ENCODE measurements at regions not wholly inside any gene's neighbourhood (a gene's known extent, or its start where the extent isn't known, plus 50 kb on each side); places are given as distances from the start of the nearest gene placed in this dataset.
A peak's percentile ranks its signal among the peaks of the same experiment; 100 is the strongest.

DNA sequence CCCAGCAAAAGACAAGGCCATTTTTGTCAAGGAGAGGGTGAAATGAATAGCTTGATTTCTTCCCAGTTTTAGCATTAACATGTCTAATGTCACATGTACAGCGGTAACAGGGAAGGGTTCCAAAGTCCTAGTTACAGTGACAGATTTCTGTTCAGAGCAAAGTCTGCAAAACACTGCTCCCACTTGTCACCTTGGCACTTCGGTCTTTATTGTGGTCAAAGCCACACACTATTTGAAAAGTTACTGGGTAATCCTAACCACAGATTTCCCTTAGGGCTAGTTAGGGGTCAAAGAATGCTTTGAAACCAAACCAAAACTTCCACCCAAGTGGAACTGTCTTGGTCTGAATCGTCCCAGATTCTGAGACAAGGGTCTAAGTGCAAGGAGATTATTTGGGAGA lies 455.6 kb downstream of the HS3ST3B1 start (continued):
- TF ChIP-seq HNF4G (IDR thresholded peaks at IDR 0.05; ENCODE audit: borderline replicate concordance, low read depth, low read length): peak; percentile 86
- peak; percentile 88; the same call in 1 of the 2 replicates for TF ChIP-seq HNF4G (CRISPR knock-in tag; IDR thresholded peaks at IDR 0.05; ENCODE audit: borderline replicate concordance, low read depth)
- TF ChIP-seq ZNF549 (CRISPR knock-in tag; IDR thresholded peaks at IDR 0.05): no peak
- 0 out of 2 replicates have a peak, but pooled peaks have one; percentile 23 for TF ChIP-seq ZNF644 (CRISPR knock-in tag; IDR thresholded peaks at IDR 0.05; ENCODE audit: low read depth)
- TF ChIP-seq, protein P1, sequence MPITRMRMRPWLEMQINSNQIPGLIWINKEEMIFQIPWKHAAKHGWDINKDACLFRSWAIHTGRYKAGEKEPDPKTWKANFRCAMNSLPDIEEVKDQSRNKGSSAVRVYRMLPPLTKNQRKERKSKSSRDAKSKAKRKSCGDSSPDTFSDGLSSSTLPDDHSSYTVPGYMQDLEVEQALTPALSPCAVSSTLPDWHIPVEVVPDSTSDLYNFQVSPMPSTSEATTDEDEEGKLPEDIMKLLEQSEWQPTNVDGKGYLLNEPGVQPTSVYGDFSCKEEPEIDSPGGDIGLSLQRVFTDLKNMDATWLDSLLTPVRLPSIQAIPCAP (CRISPR knock-in tag; IDR thresholded peaks at IDR 0.05; ENCODE audit: low read depth): no peak
- peak; percentile 55; the same call in 1 of the 2 replicates for TF ChIP-seq ERF (CRISPR knock-in tag; IDR thresholded peaks at IDR 0.05)
- TF ChIP-seq SMC3 (IDR thresholded peaks at IDR 0.05; ENCODE audit: low read length): no peak
- no peak for TF ChIP-seq ZFP41 (CRISPR knock-in tag; IDR thresholded peaks at IDR 0.05; ENCODE audit: borderline replicate concordance)
- 0 out of 2 replicates have a peak, but pooled peaks have one; percentile 35 for TF ChIP-seq PPARG (CRISPR knock-in tag; conservative IDR thresholded peaks at IDR 0.05)
- TF ChIP-seq ZBTB8A (CRISPR knock-in tag; IDR thresholded peaks at IDR 0.05; ENCODE audit: borderline replicate concordance, low read depth): no peak
- TF ChIP-seq, protein P2, sequence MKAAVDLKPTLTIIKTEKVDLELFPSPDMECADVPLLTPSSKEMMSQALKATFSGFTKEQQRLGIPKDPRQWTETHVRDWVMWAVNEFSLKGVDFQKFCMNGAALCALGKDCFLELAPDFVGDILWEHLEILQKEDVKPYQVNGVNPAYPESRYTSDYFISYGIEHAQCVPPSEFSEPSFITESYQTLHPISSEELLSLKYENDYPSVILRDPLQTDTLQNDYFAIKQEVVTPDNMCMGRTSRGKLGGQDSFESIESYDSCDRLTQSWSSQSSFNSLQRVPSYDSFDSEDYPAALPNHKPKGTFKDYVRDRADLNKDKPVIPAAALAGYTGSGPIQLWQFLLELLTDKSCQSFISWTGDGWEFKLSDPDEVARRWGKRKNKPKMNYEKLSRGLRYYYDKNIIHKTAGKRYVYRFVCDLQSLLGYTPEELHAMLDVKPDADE (CRISPR knock-in tag; IDR thresholded peaks at IDR 0.05): no peak
- TF ChIP-seq FOXA3 (CRISPR knock-in tag; IDR thresholded peaks at IDR 0.05): peak; percentile 66; the same call in 1 of the 2 replicates
- no peak for TF ChIP-seq ZNF550 (CRISPR knock-in tag; IDR thresholded peaks at IDR 0.05; ENCODE audit: borderline replicate concordance)
- no peak for TF ChIP-seq U2AF1 (optimal IDR thresholded peaks at IDR 0.05; ENCODE audit: low read depth, low read length)
- 0 out of 2 replicates have a peak, but pooled peaks have one; percentile 7 for TF ChIP-seq MAFF (IDR thresholded peaks at IDR 0.05; ENCODE audit: low read depth, low read length)
- TF ChIP-seq ZNF292 (CRISPR knock-in tag; IDR thresholded peaks at IDR 0.05; ENCODE audit: borderline replicate concordance, low read depth): 0 out of 2 replicates have a peak, but pooled peaks have one; percentile 27
- TF ChIP-seq ZBTB1 (CRISPR knock-in tag; IDR thresholded peaks at IDR 0.05; ENCODE audit: borderline replicate concordance): no peak
- TF ChIP-seq STAG1 (CRISPR knock-in tag; IDR thresholded peaks at IDR 0.05): no peak
- peak; percentile 58; the same call in 1 of the 2 replicates for TF ChIP-seq DPF2 (CRISPR knock-in tag; IDR thresholded peaks at IDR 0.05; ENCODE audit: borderline replicate concordance, low read depth)
- TF ChIP-seq ZNF331 (CRISPR knock-in tag; IDR thresholded peaks at IDR 0.05): peak; percentile 41; the same call in 1 of the 2 replicates
- 0 out of 2 replicates have a peak, but pooled peaks have one; percentile 31 for TF ChIP-seq DMAP1 (CRISPR knock-in tag; IDR thresholded peaks at IDR 0.05)
- TF ChIP-seq IRF2 (CRISPR knock-in tag; IDR thresholded peaks at IDR 0.05): peak; percentile 60; the same call in 1 of the 2 replicates
- TF ChIP-seq NR2F2 (IDR thresholded peaks at IDR 0.05; ENCODE audit: borderline replicate concordance, low read depth): peak; percentile 84
- TF ChIP-seq ZNF3 (CRISPR knock-in tag; IDR thresholded peaks at IDR 0.05): no peak
- TF ChIP-seq NCOA2 (CRISPR knock-in tag; IDR thresholded peaks at IDR 0.05): 0 out of 2 replicates have a peak, but pooled peaks have one; percentile 56
- no peak for TF ChIP-seq ZNF737 (CRISPR knock-in tag; IDR thresholded peaks at IDR 0.05; ENCODE audit: borderline replicate concordance)
- TF ChIP-seq, protein P3, sequence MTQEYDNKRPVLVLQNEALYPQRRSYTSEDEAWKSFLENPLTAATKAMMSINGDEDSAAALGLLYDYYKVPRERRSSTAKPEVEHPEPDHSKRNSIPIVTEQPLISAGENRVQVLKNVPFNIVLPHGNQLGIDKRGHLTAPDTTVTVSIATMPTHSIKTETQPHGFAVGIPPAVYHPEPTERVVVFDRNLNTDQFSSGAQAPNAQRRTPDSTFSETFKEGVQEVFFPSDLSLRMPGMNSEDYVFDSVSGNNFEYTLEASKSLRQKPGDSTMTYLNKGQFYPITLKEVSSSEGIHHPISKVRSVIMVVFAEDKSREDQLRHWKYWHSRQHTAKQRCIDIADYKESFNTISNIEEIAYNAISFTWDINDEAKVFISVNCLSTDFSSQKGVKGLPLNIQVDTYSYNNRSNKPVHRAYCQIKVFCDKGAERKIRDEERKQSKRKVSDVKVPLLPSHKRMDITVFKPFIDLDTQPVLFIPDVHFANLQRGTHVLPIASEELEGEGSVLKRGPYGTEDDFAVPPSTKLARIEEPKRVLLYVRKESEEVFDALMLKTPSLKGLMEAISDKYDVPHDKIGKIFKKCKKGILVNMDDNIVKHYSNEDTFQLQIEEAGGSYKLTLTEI (CRISPR knock-in tag; conservative IDR thresholded peaks at IDR 0.05): no peak
- peak; percentile 90 for TF ChIP-seq TCF7 (IDR thresholded peaks at IDR 0.05; ENCODE audit: low read depth)
- no peak for TF ChIP-seq FOXJ3 (CRISPR knock-in tag; IDR thresholded peaks at IDR 0.05; ENCODE audit: borderline replicate concordance)
- TF ChIP-seq SOX5 (CRISPR knock-in tag; IDR thresholded peaks at IDR 0.05; ENCODE audit: borderline replicate concordance): peak; percentile 82
- TF ChIP-seq CBX2 (IDR thresholded peaks at IDR 0.05; ENCODE audit: low read depth, low read length): no peak
- TF ChIP-seq CBX2 (CRISPR knock-in tag; IDR thresholded peaks at IDR 0.05; ENCODE audit: low read depth): no peak

Data from HepG2 (cell line).